Loucy (cell line): ENCODE measurements at regions not wholly inside any gene's neighbourhood (a gene's known extent, or its start where the extent isn't known, plus 50 kb on each side); places are given as distances from the start of the nearest gene placed in this dataset.

Source experiments
- H2AFZ ChIP-seq: fragments of 200-600 bp; sonication (generic); 2 replicates; pipeline ENCODE4 v1.6.0; 2016; ENCODE audit warnings: antibody characterized with exemption, mild to moderate bottlenecking, low read length, moderate library complexity
- H3F3A ChIP-seq: fragments of 200-600 bp; 2 replicates; pipeline ENCODE4 v1.6.0; 2016; ENCODE audit warnings: antibody characterized with exemption, low read depth, mild to moderate bottlenecking
- H3K27me3 ChIP-seq: fragments of 200-600 bp; sonication (generic); 2 replicates; pipeline ENCODE4 v1.6.1; 2014; ENCODE audit warnings: low read length, mild to moderate bottlenecking; ENCODE audit not compliant: insufficient read depth, poor library complexity, severe bottlenecking
- H3K36me3 ChIP-seq: fragments of 200-600 bp; sonication (generic); 2 replicates; pipeline ENCODE4 v1.6.1; 2016; ENCODE audit warnings: low read length; ENCODE audit not compliant: insufficient read depth
- H3K4me1 ChIP-seq: fragments of 200-600 bp; sonication (generic); 2 replicates; pipeline ENCODE4 v1.5.1; 2014; ENCODE audit warnings: low read length, mild to moderate bottlenecking; ENCODE audit not compliant: insufficient read depth, poor library complexity, severe bottlenecking
- H3K4me2 ChIP-seq: fragments of 200-600 bp; sonication (generic); 2 replicates; pipeline ENCODE4 v1.6.0; 2014; ENCODE audit warnings: antibody characterized with exemption, low read length, low read depth, mild to moderate bottlenecking; ENCODE audit not compliant: poor library complexity, severe bottlenecking
- H3K4me3 ChIP-seq: fragments of 200-600 bp; sonication (generic); 2 replicates; pipeline ENCODE4 v1.5.1; 2014; ENCODE audit warnings: low read length, mild to moderate bottlenecking, mixed read lengths; ENCODE audit not compliant: poor library complexity, severe bottlenecking
- H3K79me2 ChIP-seq: fragments of 200-600 bp; sonication (generic); 2 replicates; pipeline ENCODE4 v1.6.1; 2014; ENCODE audit warnings: low read length; ENCODE audit not compliant: insufficient read depth
- H3K9ac ChIP-seq: fragments of 200-600 bp; sonication (generic); 2 replicates; pipeline ENCODE4 v1.6.0; 2014; ENCODE audit warnings: mild to moderate bottlenecking, low read depth, low read length, moderate library complexity; ENCODE audit not compliant: poor library complexity, severe bottlenecking
- H3K9me2 ChIP-seq: fragments of 200-600 bp; sonication (generic); replicated peaks from 2 replicates; pipeline ENCODE4 v1.6.1; 2016; ENCODE audit warnings: low read depth, low read length, mixed read lengths
- H3K9me3 ChIP-seq: fragments of 200-600 bp; sonication (generic); 2 replicates; pipeline ENCODE4 v1.6.1; 2014; ENCODE audit warnings: mild to moderate bottlenecking, antibody characterized with exemption, low read length, low read depth; ENCODE audit not compliant: insufficient read depth
- H4K20me1 ChIP-seq: fragments of 200-600 bp; sonication (generic); 2 replicates; pipeline ENCODE4 v1.6.0; 2014; ENCODE audit warnings: antibody characterized with exemption, low read length, mild to moderate bottlenecking; ENCODE audit not compliant: insufficient read depth, poor library complexity, severe bottlenecking
- EZH2phosphoT487 ChIP-seq: fragments of 200-600 bp; IDR thresholded peaks from 2 replicates; pipeline ENCODE4 v1.6.1; 2018; ENCODE audit warnings: antibody characterized with exemption, mild to moderate bottlenecking, moderate library complexity, borderline replicate concordance
- TF ChIP-seq, protein P1 (sequence below): fragments of 200-600 bp; sonication (generic); conservative IDR thresholded peaks from 2 replicates; pipeline ENCODE4 v1.5.1; 2014; ENCODE audit warnings: mild to moderate bottlenecking, antibody characterized with exemption, low read length

- no peak overlapping the region for H3K9ac ChIP-seq
- H3K9me2 ChIP-seq, result no peaks in the 10 kb centered on the region
- no peaks in the 10 kb centered on the region for H3K9me3 ChIP-seq
- no peaks in the 10 kb centered on the region for H3K36me3 ChIP-seq
- no peaks in the 10 kb centered on the region for H3K27me3 ChIP-seq
- H3K4me1 ChIP-seq, result no peaks in the 10 kb centered on the region
- no peaks in the 10 kb centered on the region for H4K20me1 ChIP-seq
- TF ChIP-seq, protein P1, sequence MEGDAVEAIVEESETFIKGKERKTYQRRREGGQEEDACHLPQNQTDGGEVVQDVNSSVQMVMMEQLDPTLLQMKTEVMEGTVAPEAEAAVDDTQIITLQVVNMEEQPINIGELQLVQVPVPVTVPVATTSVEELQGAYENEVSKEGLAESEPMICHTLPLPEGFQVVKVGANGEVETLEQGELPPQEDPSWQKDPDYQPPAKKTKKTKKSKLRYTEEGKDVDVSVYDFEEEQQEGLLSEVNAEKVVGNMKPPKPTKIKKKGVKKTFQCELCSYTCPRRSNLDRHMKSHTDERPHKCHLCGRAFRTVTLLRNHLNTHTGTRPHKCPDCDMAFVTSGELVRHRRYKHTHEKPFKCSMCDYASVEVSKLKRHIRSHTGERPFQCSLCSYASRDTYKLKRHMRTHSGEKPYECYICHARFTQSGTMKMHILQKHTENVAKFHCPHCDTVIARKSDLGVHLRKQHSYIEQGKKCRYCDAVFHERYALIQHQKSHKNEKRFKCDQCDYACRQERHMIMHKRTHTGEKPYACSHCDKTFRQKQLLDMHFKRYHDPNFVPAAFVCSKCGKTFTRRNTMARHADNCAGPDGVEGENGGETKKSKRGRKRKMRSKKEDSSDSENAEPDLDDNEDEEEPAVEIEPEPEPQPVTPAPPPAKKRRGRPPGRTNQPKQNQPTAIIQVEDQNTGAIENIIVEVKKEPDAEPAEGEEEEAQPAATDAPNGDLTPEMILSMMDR, result no peak
- TF ChIP-seq EZH2phosphoT487, result no peak
- no peak overlapping the region for H3K4me2 ChIP-seq
- no peak overlapping the region for H3K4me3 ChIP-seq
- H3F3A ChIP-seq, result no peaks in the 10 kb centered on the region
- no peaks in the 10 kb centered on the region for H3K79me2 ChIP-seq
- no peak overlapping the region for H2AFZ ChIP-seq
Measured at GRCh38 chr14:58846682-58847465, 209.1 kb downstream of the DACT1 start.

- no peak overlapping the region for H2AFZ ChIP-seq
- no peak for TF ChIP-seq EZH2phosphoT487
- TF ChIP-seq, protein P1, result no peak
- no peaks in the 10 kb centered on the region for H3K79me2 ChIP-seq
- no peaks in the 10 kb centered on the region for H4K20me1 ChIP-seq
- no peaks in the 10 kb centered on the region for H3K27me3 ChIP-seq
- H3K4me1 ChIP-seq, result no peaks in the 10 kb centered on the region
- H3K9me3 ChIP-seq, result no peaks in the 10 kb centered on the region
- H3K4me3 ChIP-seq, result no peak overlapping the region
- H3K4me2 ChIP-seq, result no peak overlapping the region
- no peaks in the 10 kb centered on the region for H3K9me2 ChIP-seq
- no peak overlapping the region for H3K9ac ChIP-seq
- no peaks in the 10 kb centered on the region for H3F3A ChIP-seq
- H3K36me3 ChIP-seq, result no peaks in the 10 kb centered on the region
Measured at GRCh38 chr14:58848365-58848764, 210.6 kb downstream of the DACT1 start.

GRCh38 chr14:58849601-58850000 lies 211.8 kb downstream of the DACT1 start:
- Histone ChIP-seq H3K9ac (no peak overlapping the region), H3K4me2 (no peak overlapping the region), H3K9me3 (no peaks in the 10 kb centered on the region), H3K36me3 (no peaks in the 10 kb centered on the region), H3K4me1 (no peaks in the 10 kb centered on the region), H3K4me3 (no peak overlapping the region), H2AFZ (no peak overlapping the region), H3K9me2 (no peaks in the 10 kb centered on the region), H3F3A (no peaks in the 10 kb centered on the region), H3K27me3 (no peaks in the 10 kb centered on the region), H3K79me2 (no peaks in the 10 kb centered on the region), H4K20me1 (no peaks in the 10 kb centered on the region)
- TF ChIP-seq, protein P1, result no peak
- no peak for TF ChIP-seq EZH2phosphoT487
